Fibroblast of lung (primary cell): ENCODE measurements at regions not wholly inside any gene's neighbourhood (a gene's known extent, or its start where the extent isn't known, plus 50 kb on each side); places are given as distances from the start of the nearest gene placed in this dataset.

Experiments used
- DNase-seq, 2 donors: peaks; one replicate each; pipeline versions ENCODE4 v3.0.0 to v3.0.0-alpha.2; 2010; ENCODE audit warnings: low read depth in 2 of 2
- H2AFZ ChIP-seq: 2 replicates; pipeline ENCODE4 v1.5.1; 2012; ENCODE audit warnings: low read length, control low read depth, inconsistent platforms
- H3K27ac ChIP-seq: 2 replicates; pipeline ENCODE4 v1.5.1; 2011; ENCODE audit warnings: low read length, control low read depth; ENCODE audit not compliant: insufficient read depth
- H3K27me3 ChIP-seq: 2 replicates; pipeline ENCODE4 v1.5.1; 2011; ENCODE audit warnings: mild to moderate bottlenecking, low read length; ENCODE audit not compliant: control insufficient read depth, insufficient read depth
- H3K36me3 ChIP-seq: 2 replicates; pipeline ENCODE4 v1.5.1; 2011; ENCODE audit warnings: low read length; ENCODE audit not compliant: control insufficient read depth, insufficient read depth
- H3K4me1 ChIP-seq: 2 replicates; pipeline ENCODE4 v1.5.1; 2011; ENCODE audit warnings: low read length; ENCODE audit not compliant: control insufficient read depth, insufficient read depth; ENCODE audit errors: extremely low read depth
- H3K4me2 ChIP-seq: 2 replicates; pipeline ENCODE4 v1.5.1; 2011; ENCODE audit warnings: low read length, control low read depth; ENCODE audit not compliant: insufficient read depth; ENCODE audit errors: extremely low read depth
- H3K4me3 ChIP-seq, 4 experiments: fragments of 200-600 bp in 1 of 4; sonication (generic) in 1 of 4; replicated peaks in 1 of 4; 2 replicates each; pipeline ENCODE4 v1.5.1; 2011 to 2016; ENCODE audit warnings: low read length in 4 of 4, low read depth in 3 of 4, mild to moderate bottlenecking in 3 of 4, control low read depth in 2 of 4, inconsistent platforms in 1 of 4, mixed read lengths in 1 of 4; ENCODE audit not compliant: insufficient read depth in 1 of 4; ENCODE audit errors: control extremely low read depth in 1 of 4
- H3K79me2 ChIP-seq: 2 replicates; pipeline ENCODE4 v1.5.1; 2012; ENCODE audit warnings: mild to moderate bottlenecking, low read length, inconsistent platforms; ENCODE audit not compliant: control insufficient read depth, insufficient read depth
- H3K9ac ChIP-seq: 2 replicates; pipeline ENCODE4 v1.5.1; 2011; ENCODE audit warnings: mild to moderate bottlenecking, low read length, control low read depth; ENCODE audit not compliant: insufficient read depth
- H3K9me3 ChIP-seq: 2 replicates; pipeline ENCODE4 v1.5.1; 2012; ENCODE audit warnings: low read depth, low read length; ENCODE audit not compliant: control insufficient read depth, insufficient read depth
- H4K20me1 ChIP-seq: 2 replicates; pipeline ENCODE4 v1.5.1; 2011; ENCODE audit warnings: low read length; ENCODE audit not compliant: control insufficient read depth, insufficient read depth; ENCODE audit errors: extremely low read depth
- CTCF ChIP-seq, 2 donors: IDR thresholded peaks in 1 of 2; conservative IDR thresholded peaks in 1 of 2; 1 replicate in 1 of 2; 2 replicates in 1 of 2; pipeline ENCODE4 v1.5.1; 2011 to 2012; ENCODE audit warnings: low read length in 2 of 2, control low read depth in 1 of 2, inconsistent platforms in 1 of 2, low read depth in 1 of 2, mild to moderate bottlenecking in 1 of 2
- EZH2 ChIP-seq: IDR thresholded peaks from 2 replicates; pipeline ENCODE4 v1.5.1; 2012; ENCODE audit warnings: low read length, control low read depth, mild to moderate bottlenecking; ENCODE audit errors: missing control alignments

- no peak for DNase-seq
- H3K9me3 ChIP-seq: no peaks in the 10 kb centered on the region
- H3K79me2 ChIP-seq: no peaks in the 10 kb centered on the region
- H3K4me2 ChIP-seq: no peak overlapping the region
- no peak overlapping the region for H3K4me3 ChIP-seq
- no peak overlapping the region for H2AFZ ChIP-seq
- H3K27ac ChIP-seq: no peak overlapping the region
- no peak overlapping the region for H3K9ac ChIP-seq
- H3K27me3 ChIP-seq: no peaks in the 10 kb centered on the region
- H4K20me1 ChIP-seq: no peaks in the 10 kb centered on the region
- no peaks in the 10 kb centered on the region for H3K36me3 ChIP-seq
- TF ChIP-seq EZH2 (no peak), CTCF (conservative IDR thresholded peaks at IDR 0.05 in 1 of 2, IDR thresholded peaks at IDR 0.05 in 1 of 2; ENCODE audit: low read depth in 1 of 2, low read length in 2 of 2) (no peak)
- H3K4me1 ChIP-seq: no peaks in the 10 kb centered on the region
Observed at GRCh38 chr2:67922080-67922785, 140.6 kb downstream of the C1D start.

DNA sequence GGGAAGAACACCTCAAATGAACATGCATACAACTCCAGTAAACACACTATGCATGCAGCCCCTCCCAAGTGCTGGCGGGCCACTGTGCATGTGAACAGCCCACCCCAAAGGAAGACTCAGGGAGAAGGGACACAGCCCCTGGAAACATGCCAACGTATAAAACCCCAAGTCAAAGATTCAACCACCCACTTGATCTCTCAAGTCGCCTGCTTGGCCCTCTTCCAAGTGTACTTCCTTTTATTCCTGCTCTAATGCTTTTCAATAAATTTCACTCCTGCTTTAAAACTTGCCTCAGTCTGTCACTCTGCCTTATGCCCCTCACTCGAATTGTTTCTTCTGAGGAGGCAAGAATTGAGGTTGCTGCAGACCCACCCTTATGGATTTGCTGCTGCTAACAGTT, 139.1 kb downstream of the C1D start:
- no peaks in the 10 kb centered on the region for H3K36me3 ChIP-seq
- TF ChIP-seq EZH2 (no peak), CTCF (conservative IDR thresholded peaks at IDR 0.05 in 1 of 2, IDR thresholded peaks at IDR 0.05 in 1 of 2; ENCODE audit: low read depth in 1 of 2, low read length in 2 of 2) (no peak)
- H4K20me1 ChIP-seq: no peaks in the 10 kb centered on the region
- DNase-seq: peak in 1 of 2 donors; percentile 17
- H3K9me3 ChIP-seq: no peaks in the 10 kb centered on the region
- H3K4me3 ChIP-seq: no peak overlapping the region
- H3K27ac ChIP-seq: no peak overlapping the region
- no peak overlapping the region for H3K9ac ChIP-seq
- no peaks in the 10 kb centered on the region for H3K4me1 ChIP-seq
- no peak overlapping the region for H2AFZ ChIP-seq
- no peaks in the 10 kb centered on the region for H3K27me3 ChIP-seq
- no peaks in the 10 kb centered on the region for H3K79me2 ChIP-seq
- H3K4me2 ChIP-seq: no peak overlapping the region

- TF ChIP-seq CTCF (conservative IDR thresholded peaks at IDR 0.05 in 1 of 2, IDR thresholded peaks at IDR 0.05 in 1 of 2; ENCODE audit: low read depth in 1 of 2, low read length in 2 of 2) (no peak), EZH2 (no peak)
- no peaks in the 10 kb centered on the region for H3K79me2 ChIP-seq
Observed at GRCh38 chr2:67927501-67927900, 135.3 kb downstream of the C1D start.

More at GRCh38 chr2:67927501-67927900, 135.3 kb downstream of the C1D start:
- no peak overlapping the region for H3K4me3 ChIP-seq
- H3K36me3 ChIP-seq: no peaks in the 10 kb centered on the region
- no peak overlapping the region for H3K27ac ChIP-seq
- no peak overlapping the region for H3K9ac ChIP-seq
- no peak overlapping the region for H3K4me2 ChIP-seq
- H4K20me1 ChIP-seq: no peaks in the 10 kb centered on the region
- H3K9me3 ChIP-seq: no peaks in the 10 kb centered on the region
- no peak for DNase-seq
- H2AFZ ChIP-seq: no peak overlapping the region
- H3K4me1 ChIP-seq: no peaks in the 10 kb centered on the region
- no peaks in the 10 kb centered on the region for H3K27me3 ChIP-seq
